Uterus (tissue), 3 donors: ENCODE measurements at regions not wholly inside any gene's neighbourhood (a gene's known extent, or its start where the extent isn't known, plus 50 kb on each side); places are given as distances from the start of the nearest gene placed in this dataset.

Experiments used
- DNase-seq, 2 donors: peaks; one replicate each; pipeline ENCODE4 v3.0.0-alpha.2; 2019 to 2020
- H3K27ac ChIP-seq, 2 donors: fragments of 200-600 bp; sonication (generic); 1 replicate in 1 of 2; 2 replicates in 1 of 2; pipeline ENCODE4 v1.5.1; 2016 to 2018
- H3K27me3 ChIP-seq, 2 donors: fragments of 200-600 bp; sonication (generic); one replicate each; pipeline ENCODE4 v1.5.1; 2018 to 2019; ENCODE audit warnings: control low read depth in 1 of 2
- H3K36me3 ChIP-seq, 2 donors: fragments of 200-600 bp; sonication (generic); one replicate each; pipeline ENCODE4 v1.5.1; 2019; ENCODE audit warnings: control low read depth in 1 of 2
- H3K4me1 ChIP-seq, 2 donors: fragments of 200-600 bp; sonication (generic); one replicate each; pipeline ENCODE4 v1.5.1; 2018 to 2019; ENCODE audit warnings: control low read depth in 1 of 2
- H3K4me3 ChIP-seq, 2 donors: fragments of 200-600 bp; sonication (generic); 1 replicate in 1 of 2; 2 replicates in 1 of 2; pipeline ENCODE4 v1.5.1; 2018 to 2019; ENCODE audit warnings: mild to moderate bottlenecking in 1 of 2
- H3K9me3 ChIP-seq, 2 donors: fragments of 200-600 bp; sonication (generic); one replicate each; pipeline ENCODE4 v1.5.1; 2019; ENCODE audit warnings: control low read depth in 1 of 2
- CTCF ChIP-seq, 4 experiments: fragments of 200-600 bp in 2 of 4; fragments of 450-650 bp in 2 of 4; sonication (generic) in 2 of 4; IDR thresholded peaks; one replicate each; pipeline ENCODE4 v1.5.1; 2016 to 2019; ENCODE audit warnings: antibody characterized with exemption in 4 of 4, mild to moderate bottlenecking in 2 of 4, moderate library complexity in 1 of 4
- POLR2A ChIP-seq, 2 donors: fragments of 450-650 bp; IDR thresholded peaks; one replicate each; pipeline ENCODE4 v1.6.1; 2016; ENCODE audit warnings: antibody characterized with exemption in 2 of 2, mild to moderate bottlenecking in 1 of 2, moderate library complexity in 1 of 2
- intact Hi-C: fragments of 100-400 bp; cut with DNase I; formaldehyde crosslinking; loops from one replicate; pipeline ENCODE4 v1.15.1; 2023; ENCODE audit warnings: low total_unique reads
- donor health status: DM: yes; HTN: yes; CAD: no.

GRCh38 chr4:14856062-14856933 is 146.0 kb upstream of the CPEB2 start:
- no peak for TF ChIP-seq POLR2A (IDR thresholded peaks at IDR 0.05)
- no peak for TF ChIP-seq CTCF (IDR thresholded peaks at IDR 0.05)
- intact Hi-C loops, result no loop called here
- DNase-seq, result peak; percentile 17 to 60
- no peak overlapping the region for H3K4me3 ChIP-seq
- no peaks in the 10 kb centered on the region for H3K36me3 ChIP-seq
- H3K9me3 ChIP-seq, result no peaks in the 10 kb centered on the region
- no peaks in the 10 kb centered on the region for H3K27me3 ChIP-seq
- H3K4me1 ChIP-seq, result peaks cover 0 to 4% of the 10 kb centered on the region in 2 donors
- H3K27ac ChIP-seq, result peak overlapping the region; percentile 29 to 59

- no peaks in the 10 kb centered on the region for H3K9me3 ChIP-seq
- no peak for TF ChIP-seq POLR2A (IDR thresholded peaks at IDR 0.05)
- no peak for TF ChIP-seq CTCF (IDR thresholded peaks at IDR 0.05)
- H3K4me3 ChIP-seq, result no peak overlapping the region
- H3K4me1 ChIP-seq, result peaks cover 0 to 4% of the 10 kb centered on the region in 2 donors
- H3K36me3 ChIP-seq, result no peaks in the 10 kb centered on the region
- peak overlapping the region in 1 of 2 donors; percentile 40 for H3K27ac ChIP-seq
- DNase-seq, result no peak
- intact Hi-C loops, result no loop called here
- no peaks in the 10 kb centered on the region for H3K27me3 ChIP-seq
These were observed 145.4 kb upstream of the CPEB2 start for GRCh38 chr4:14856934-14857235.

GRCh38 chr4:14857475-14857874 is 144.8 kb upstream of the CPEB2 start:
- peak overlapping the region in 1 of 2 donors; percentile 40 for H3K27ac ChIP-seq

GRCh38 chr4:14857981-14858380 is 144.3 kb upstream of the CPEB2 start:
- H3K27me3 ChIP-seq, result no peaks in the 10 kb centered on the region
- H3K27ac ChIP-seq, result no peak overlapping the region
- TF ChIP-seq POLR2A (IDR thresholded peaks at IDR 0.05) (no peak), CTCF (IDR thresholded peaks at IDR 0.05) (no peak)
- H3K4me1 ChIP-seq, result peaks cover 0 to 6% of the 10 kb centered on the region in 2 donors
- no peak for DNase-seq
- H3K9me3 ChIP-seq, result no peaks in the 10 kb centered on the region
- intact Hi-C loops, result no loop called here
- H3K36me3 ChIP-seq, result no peaks in the 10 kb centered on the region
- H3K4me3 ChIP-seq, result no peak overlapping the region

More at GRCh38 chr4:14857475-14857874, 144.8 kb upstream of the CPEB2 start:
- Histone ChIP-seq H3K4me1 (peaks cover 0 to 4% of the 10 kb centered on the region in 2 donors), H3K27me3 (no peaks in the 10 kb centered on the region), H3K36me3 (no peaks in the 10 kb centered on the region), H3K4me3 (no peak overlapping the region), H3K9me3 (no peaks in the 10 kb centered on the region)
- TF ChIP-seq POLR2A (IDR thresholded peaks at IDR 0.05) (no peak), CTCF (IDR thresholded peaks at IDR 0.05) (no peak)
- no peak for DNase-seq
- intact Hi-C loops, result no loop called here

- Histone ChIP-seq H3K9me3 (no peaks in the 10 kb centered on the region), H3K4me1 (peaks cover 0 to 3% of the 10 kb centered on the region in 2 donors), H3K27ac (no peak overlapping the region), H3K4me3 (peak overlapping the region in 1 of 2 donors; percentile 4), H3K36me3 (no peaks in the 10 kb centered on the region), H3K27me3 (no peaks in the 10 kb centered on the region)
- intact Hi-C loops, result no loop called here
- TF ChIP-seq CTCF (IDR thresholded peaks at IDR 0.05) (no peak), POLR2A (IDR thresholded peaks at IDR 0.05) (no peak)
- no peak for DNase-seq
These were observed 139.4 kb upstream of the CPEB2 start for GRCh38 chr4:14862891-14863290.
